HEK293T (cell line): ENCODE measurements at regions not wholly inside any gene's neighbourhood (a gene's known extent, or its start where the extent isn't known, plus 50 kb on each side); places are given as distances from the start of the nearest gene placed in this dataset.

Source experiments
- BHLHE40 ChIP-seq: fragments of 450-650 bp; IDR thresholded peaks from 2 replicates; pipeline ENCODE4 v1.6.1; 2016; ENCODE audit warnings: mild to moderate bottlenecking, moderate library complexity, borderline replicate concordance
- FOXA1 ChIP-seq: fragments of 450-650 bp; IDR thresholded peaks from 2 replicates; pipeline ENCODE4 v1.6.1; 2016; ENCODE audit warnings: mild to moderate bottlenecking
- FOXM1 ChIP-seq: fragments of 450-650 bp; IDR thresholded peaks from 2 replicates; pipeline ENCODE4 v1.6.1; 2017; ENCODE audit warnings: mild to moderate bottlenecking, borderline replicate concordance
- L3MBTL2 ChIP-seq: fragments of 450-650 bp; conservative IDR thresholded peaks from 2 replicates; pipeline ENCODE4 v1.6.1; 2016; ENCODE audit warnings: mild to moderate bottlenecking
- PKNOX1 ChIP-seq: fragments of 450-650 bp; IDR thresholded peaks from 2 replicates; pipeline ENCODE4 v1.6.1; 2016
- SP1 ChIP-seq: fragments of 450-650 bp; IDR thresholded peaks from 2 replicates; pipeline ENCODE4 v1.6.1; 2017
- SUZ12 ChIP-seq: fragments of 450-650 bp; IDR thresholded peaks from 2 replicates; pipeline ENCODE4 v1.6.1; 2016; ENCODE audit warnings: mild to moderate bottlenecking
- TARDBP ChIP-seq: fragments of 450-650 bp; IDR thresholded peaks from 2 replicates; pipeline ENCODE4 v1.6.1; 2016
- ZNF384 ChIP-seq: fragments of 450-650 bp; IDR thresholded peaks from 2 replicates; pipeline ENCODE4 v1.6.1; 2016

GRCh38 chr3:153756816-153757215, 364.4 kb upstream of the ARHGEF26 start:
- TF ChIP-seq PKNOX1 (no peak), L3MBTL2 (no peak), FOXA1 (no peak), SP1 (no peak), ZNF384 (no peak), SUZ12 (no peak), FOXM1 (no peak), BHLHE40 (no peak), TARDBP (no peak)
